ENCODE measurements at regions not wholly inside any gene's neighbourhood (a gene's known extent, or its start where the extent isn't known, plus 50 kb on each side); places are given as distances from the start of the nearest gene placed in this dataset.

DNA sequence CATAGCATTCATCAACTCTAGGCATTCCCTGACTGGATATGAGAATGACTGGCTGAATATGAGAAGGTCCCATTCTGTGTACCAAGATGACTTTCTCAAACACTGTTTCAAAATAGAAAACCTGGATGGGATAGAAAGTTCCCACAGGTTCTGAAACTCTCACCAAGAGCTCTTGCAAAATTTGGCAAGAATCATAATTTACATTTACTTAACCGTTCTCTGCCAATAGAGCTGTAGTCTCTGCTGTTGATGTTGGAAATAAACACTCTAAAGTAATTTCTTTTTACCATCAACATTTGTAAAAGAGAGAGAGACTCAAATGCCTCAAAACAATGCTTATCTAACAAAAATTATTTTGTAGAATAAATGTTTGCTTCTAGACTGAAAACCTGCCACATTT lies 221.1 kb downstream of the LMO4 start:
- no peaks in the 10 kb centered on the region for H3K36me3 ChIP-seq (ENCODE audit: control insufficient read depth, insufficient read depth, low read length)
- no peak overlapping the region for H3K9ac ChIP-seq (ENCODE audit: low read depth, low read length)
- no peaks in the 10 kb centered on the region for H3K27me3 ChIP-seq (ENCODE audit: control insufficient read depth, insufficient read depth, low read length)
- no peak overlapping the region for H3K4me3 ChIP-seq (ENCODE audit: low read depth, low read length)
- H3K9me3 ChIP-seq (ENCODE audit: control insufficient read depth, insufficient read depth, low read length) = no peaks in the 10 kb centered on the region
- H3K4me1 ChIP-seq (ENCODE audit: control insufficient read depth, insufficient read depth, low read length) = no peaks in the 10 kb centered on the region

DNA sequence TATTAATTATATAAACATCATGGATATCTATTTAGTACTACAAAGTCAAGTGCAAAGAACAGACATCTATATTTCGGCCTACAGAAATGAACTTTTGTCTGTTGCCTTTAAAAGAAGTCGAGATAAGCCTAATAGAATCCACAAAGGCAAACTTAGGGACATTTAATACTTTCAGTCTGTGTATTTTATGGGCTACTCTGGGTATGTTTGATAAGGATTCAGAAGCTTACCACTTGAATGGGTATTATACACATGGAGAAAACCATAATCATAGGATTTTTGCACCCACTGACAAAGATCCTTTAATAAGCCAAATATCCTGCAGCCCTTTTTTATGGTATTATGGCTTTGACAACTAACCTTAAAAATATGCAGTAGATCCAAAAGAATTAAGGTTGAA lies 224.8 kb downstream of the LMO4 start:
- Histone ChIP-seq H3K27me3 (ENCODE audit: control insufficient read depth, insufficient read depth, low read length) (no peaks in the 10 kb centered on the region), H3K9me3 (ENCODE audit: control insufficient read depth, insufficient read depth, low read length) (no peaks in the 10 kb centered on the region), H3K9ac (ENCODE audit: low read depth, low read length) (no peak overlapping the region), H3K36me3 (ENCODE audit: control insufficient read depth, insufficient read depth, low read length) (no peaks in the 10 kb centered on the region), H3K4me3 (ENCODE audit: low read depth, low read length) (no peak overlapping the region), H3K4me1 (ENCODE audit: control insufficient read depth, insufficient read depth, low read length) (no peaks in the 10 kb centered on the region)

DNA sequence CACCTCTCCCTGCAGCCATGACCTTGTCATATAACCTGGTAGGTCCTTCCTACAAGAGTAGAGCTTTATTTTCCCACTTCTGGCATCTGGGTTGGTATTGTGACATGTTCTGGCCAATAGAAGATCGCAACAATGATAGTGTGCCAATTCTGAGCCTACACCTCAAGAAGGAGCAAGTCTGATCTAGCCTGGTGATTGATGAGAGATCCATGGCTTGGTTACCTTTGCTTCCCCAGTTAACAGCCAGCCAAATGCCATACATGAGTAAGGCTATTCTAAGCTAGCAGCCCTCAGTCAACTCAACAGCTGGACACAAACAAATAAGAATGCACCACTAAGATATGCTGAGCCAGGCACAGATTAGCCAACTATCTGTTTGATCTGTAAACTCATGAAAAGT lies 226.7 kb downstream of the LMO4 start:
- Histone ChIP-seq H3K9ac (ENCODE audit: low read depth, low read length) (no peak overlapping the region), H3K4me1 (ENCODE audit: control insufficient read depth, insufficient read depth, low read length) (no peaks in the 10 kb centered on the region), H3K4me3 (ENCODE audit: low read depth, low read length) (no peak overlapping the region), H3K36me3 (ENCODE audit: control insufficient read depth, insufficient read depth, low read length) (no peaks in the 10 kb centered on the region), H3K9me3 (ENCODE audit: control insufficient read depth, insufficient read depth, low read length) (no peaks in the 10 kb centered on the region), H3K27me3 (ENCODE audit: control insufficient read depth, insufficient read depth, low read length) (no peaks in the 10 kb centered on the region)

DNA sequence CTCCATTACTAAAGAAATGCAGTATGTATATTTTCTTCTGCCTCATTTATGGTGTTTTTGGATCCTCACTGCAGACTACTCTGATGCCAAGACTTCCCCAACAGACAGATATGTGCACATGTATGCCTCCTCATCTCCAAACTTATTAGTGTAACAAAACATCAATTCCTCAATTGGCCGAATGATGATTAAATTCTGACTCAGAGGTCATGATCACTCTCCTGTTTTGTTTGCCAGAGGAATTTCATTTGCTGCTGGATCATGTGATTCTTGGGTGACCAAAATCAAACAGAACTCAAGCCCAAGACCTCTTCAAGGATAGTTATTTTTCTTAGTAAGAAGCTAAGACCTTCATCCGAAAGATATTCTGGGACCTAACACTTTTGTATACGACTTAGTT lies 227.6 kb downstream of the LMO4 start:
- H3K4me1 ChIP-seq (ENCODE audit: control insufficient read depth, insufficient read depth, low read length) = no peaks in the 10 kb centered on the region
- no peaks in the 10 kb centered on the region for H3K36me3 ChIP-seq (ENCODE audit: control insufficient read depth, insufficient read depth, low read length)
- no peak overlapping the region for H3K4me3 ChIP-seq (ENCODE audit: low read depth, low read length)
- H3K9me3 ChIP-seq (ENCODE audit: control insufficient read depth, insufficient read depth, low read length) = no peaks in the 10 kb centered on the region
- no peaks in the 10 kb centered on the region for H3K27me3 ChIP-seq (ENCODE audit: control insufficient read depth, insufficient read depth, low read length)
- no peak overlapping the region for H3K9ac ChIP-seq (ENCODE audit: low read depth, low read length)

DNA sequence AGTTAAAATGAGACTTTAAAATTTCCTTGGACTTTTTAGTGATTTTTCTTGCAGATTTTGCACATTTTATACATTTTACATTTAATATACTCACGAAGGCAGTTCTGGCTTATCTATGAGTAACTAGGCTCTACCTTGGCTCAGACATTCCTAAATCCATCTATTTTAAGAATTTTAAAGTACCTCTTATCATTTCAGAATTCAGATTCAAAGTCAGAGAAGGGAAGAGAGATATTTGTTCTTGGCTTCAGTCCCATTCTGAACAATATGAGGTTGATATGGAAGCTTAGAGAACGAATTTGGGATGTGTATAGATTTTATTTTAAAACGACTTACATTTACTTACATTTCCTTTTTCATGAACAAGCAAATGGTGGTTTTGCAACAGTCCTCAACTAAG lies 230.2 kb downstream of the LMO4 start:
- Histone ChIP-seq H3K36me3 (ENCODE audit: control insufficient read depth, insufficient read depth, low read length) (no peaks in the 10 kb centered on the region), H3K27me3 (ENCODE audit: control insufficient read depth, insufficient read depth, low read length) (no peaks in the 10 kb centered on the region), H3K9me3 (ENCODE audit: control insufficient read depth, insufficient read depth, low read length) (no peaks in the 10 kb centered on the region), H3K9ac (ENCODE audit: low read depth, low read length) (no peak overlapping the region), H3K4me1 (ENCODE audit: control insufficient read depth, insufficient read depth, low read length) (no peaks in the 10 kb centered on the region), H3K4me3 (ENCODE audit: low read depth, low read length) (no peak overlapping the region)

DNA sequence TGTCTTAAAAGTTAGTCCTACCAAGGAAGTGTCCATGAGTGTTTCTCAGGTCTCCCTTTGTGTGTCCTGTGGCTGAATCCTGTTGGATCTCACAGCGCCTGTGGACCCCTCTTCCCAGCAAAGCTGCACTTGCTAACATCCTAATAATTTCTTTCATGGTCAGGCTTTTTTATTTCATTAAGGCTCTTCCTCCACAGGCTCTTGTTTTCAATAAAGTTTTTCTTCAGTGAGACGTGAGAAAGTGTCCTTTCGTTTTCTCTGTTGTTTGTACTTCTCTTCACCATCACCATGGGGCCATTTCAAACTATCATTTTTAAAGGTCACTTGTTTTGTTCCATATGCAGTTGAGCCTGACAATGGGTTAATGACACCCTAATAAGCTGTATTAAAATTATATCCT lies 231.5 kb downstream of the LMO4 start:
- Histone ChIP-seq H3K4me1 (ENCODE audit: control insufficient read depth, insufficient read depth, low read length) (no peaks in the 10 kb centered on the region), H3K9me3 (ENCODE audit: control insufficient read depth, insufficient read depth, low read length) (no peaks in the 10 kb centered on the region), H3K27me3 (ENCODE audit: control insufficient read depth, insufficient read depth, low read length) (no peaks in the 10 kb centered on the region), H3K9ac (ENCODE audit: low read depth, low read length) (no peak overlapping the region), H3K4me3 (ENCODE audit: low read depth, low read length) (no peak overlapping the region), H3K36me3 (ENCODE audit: control insufficient read depth, insufficient read depth, low read length) (no peaks in the 10 kb centered on the region)

DNA sequence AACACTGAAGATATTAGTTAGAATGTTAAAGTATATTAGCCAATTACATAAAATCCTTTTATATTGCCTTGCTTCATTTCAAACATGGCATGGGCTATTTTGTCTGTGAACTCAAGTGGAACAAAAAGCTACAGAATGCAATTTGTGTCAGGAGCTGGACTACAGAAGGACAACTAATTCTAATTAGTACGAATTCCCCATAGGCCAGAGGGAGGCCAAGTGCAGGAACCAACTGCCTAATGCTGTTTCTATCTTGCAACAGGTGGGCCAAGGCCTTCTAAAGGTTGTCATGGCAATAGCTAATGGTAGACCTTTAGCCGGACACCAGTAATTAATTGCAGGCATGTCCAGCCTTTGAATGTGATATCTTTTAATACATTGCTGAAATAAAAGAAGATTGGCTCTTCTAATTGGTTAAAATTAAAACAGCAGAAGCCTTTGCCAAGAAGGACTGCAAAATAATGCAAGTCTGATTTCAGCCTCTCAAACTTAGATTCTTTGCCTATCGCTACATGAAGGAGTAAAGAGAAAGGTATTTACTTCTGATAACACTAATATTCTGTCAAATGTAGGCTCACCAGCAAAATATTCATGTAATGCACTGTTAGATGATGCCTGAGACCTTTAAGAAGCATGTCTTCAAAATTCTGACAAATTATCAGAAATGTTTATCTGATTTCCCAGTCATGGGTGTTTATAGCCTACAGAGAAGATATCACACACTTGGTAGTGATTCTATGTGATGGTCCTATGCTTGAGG lies 232.1 kb downstream of the LMO4 start:
- H3K27me3 ChIP-seq (ENCODE audit: control insufficient read depth, insufficient read depth, low read length) = no peaks in the 10 kb centered on the region
- H3K36me3 ChIP-seq (ENCODE audit: control insufficient read depth, insufficient read depth, low read length) = no peaks in the 10 kb centered on the region

DNA sequence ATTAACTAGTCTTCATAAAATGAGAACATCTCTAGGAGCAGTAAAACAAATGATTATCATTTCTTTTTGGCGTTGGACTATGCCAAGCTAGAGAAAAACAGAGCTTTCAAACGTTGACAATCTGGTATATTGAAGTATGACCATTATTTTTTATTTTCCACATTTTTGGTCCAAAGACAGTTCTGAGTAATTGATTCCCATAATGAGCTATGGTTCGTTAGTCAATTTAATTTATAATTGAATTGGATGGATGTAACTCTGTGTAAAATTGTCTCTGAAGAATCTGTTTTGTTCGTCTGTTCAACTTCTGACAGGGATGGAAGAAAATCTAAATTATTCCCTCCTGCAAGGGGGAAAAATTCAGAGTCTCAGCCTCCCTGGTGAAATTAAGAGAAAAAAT lies 234.5 kb downstream of the LMO4 start:
- no peak overlapping the region for H3K9ac ChIP-seq (ENCODE audit: low read depth, low read length)
- H3K9me3 ChIP-seq (ENCODE audit: control insufficient read depth, insufficient read depth, low read length) = no peaks in the 10 kb centered on the region
- no peaks in the 10 kb centered on the region for H3K4me1 ChIP-seq (ENCODE audit: control insufficient read depth, insufficient read depth, low read length)
- H3K27me3 ChIP-seq (ENCODE audit: control insufficient read depth, insufficient read depth, low read length) = no peaks in the 10 kb centered on the region
- H3K36me3 ChIP-seq (ENCODE audit: control insufficient read depth, insufficient read depth, low read length) = no peaks in the 10 kb centered on the region
- H3K4me3 ChIP-seq (ENCODE audit: low read depth, low read length) = no peak overlapping the region

More for the DNA sequence above, 232.1 kb downstream of the LMO4 start:
- no peaks in the 10 kb centered on the region for H3K9me3 ChIP-seq (ENCODE audit: control insufficient read depth, insufficient read depth, low read length)
- H3K4me3 ChIP-seq (ENCODE audit: low read depth, low read length) = no peak overlapping the region
- H3K9ac ChIP-seq (ENCODE audit: low read depth, low read length) = no peak overlapping the region
- no peaks in the 10 kb centered on the region for H3K4me1 ChIP-seq (ENCODE audit: control insufficient read depth, insufficient read depth, low read length)

DNA sequence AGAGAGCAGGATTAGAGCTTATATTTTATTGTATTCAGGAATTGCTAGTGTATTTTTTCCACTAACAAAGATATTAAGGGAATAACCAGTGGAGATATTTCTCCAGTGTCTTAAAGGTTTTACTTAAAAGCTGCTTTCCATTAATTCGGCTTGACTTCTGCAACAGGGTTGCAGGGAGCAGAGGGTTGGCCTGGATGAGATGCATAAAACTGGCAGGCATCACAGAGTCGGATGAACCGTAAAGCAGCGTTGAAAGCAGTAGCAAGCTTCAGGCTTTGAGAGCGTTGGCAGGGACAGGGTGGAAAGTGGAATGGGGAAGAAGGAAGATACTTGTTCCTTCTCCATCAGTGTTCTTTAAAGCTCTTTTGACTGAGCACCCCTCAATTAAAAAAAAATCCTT lies 237.2 kb downstream of the LMO4 start:
- Histone ChIP-seq H3K4me3 (ENCODE audit: low read depth, low read length) (no peak overlapping the region), H3K4me1 (ENCODE audit: control insufficient read depth, insufficient read depth, low read length) (no peaks in the 10 kb centered on the region), H3K36me3 (ENCODE audit: control insufficient read depth, insufficient read depth, low read length) (no peaks in the 10 kb centered on the region), H3K9me3 (ENCODE audit: control insufficient read depth, insufficient read depth, low read length) (no peaks in the 10 kb centered on the region), H3K9ac (ENCODE audit: low read depth, low read length) (no peak overlapping the region), H3K27me3 (ENCODE audit: control insufficient read depth, insufficient read depth, low read length) (no peaks in the 10 kb centered on the region)

DNA sequence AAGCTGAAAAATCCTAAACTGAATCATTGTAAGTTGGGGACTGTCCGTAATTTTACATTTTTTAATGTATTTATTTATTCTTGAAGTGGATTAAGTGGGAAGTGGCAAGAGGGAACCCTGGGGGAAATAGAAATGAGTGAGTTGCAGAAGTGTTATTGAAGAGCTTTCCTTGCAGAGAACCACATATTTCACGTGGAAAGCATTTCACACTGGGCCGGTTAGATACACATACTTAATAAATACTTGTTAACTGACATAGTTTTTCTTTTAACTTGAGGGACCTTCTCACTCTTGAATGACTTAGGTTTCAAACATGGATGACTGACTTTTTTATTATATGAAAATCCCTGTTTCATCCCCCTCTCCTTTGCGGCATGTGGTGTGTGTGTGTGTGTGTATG lies 239.3 kb downstream of the LMO4 start:
- Histone ChIP-seq H3K9me3 (ENCODE audit: control insufficient read depth, insufficient read depth, low read length) (no peaks in the 10 kb centered on the region), H3K9ac (ENCODE audit: low read depth, low read length) (no peak overlapping the region), H3K4me3 (ENCODE audit: low read depth, low read length) (no peak overlapping the region), H3K36me3 (ENCODE audit: control insufficient read depth, insufficient read depth, low read length) (no peaks in the 10 kb centered on the region), H3K4me1 (ENCODE audit: control insufficient read depth, insufficient read depth, low read length) (no peaks in the 10 kb centered on the region), H3K27me3 (ENCODE audit: control insufficient read depth, insufficient read depth, low read length) (no peaks in the 10 kb centered on the region)

DNA sequence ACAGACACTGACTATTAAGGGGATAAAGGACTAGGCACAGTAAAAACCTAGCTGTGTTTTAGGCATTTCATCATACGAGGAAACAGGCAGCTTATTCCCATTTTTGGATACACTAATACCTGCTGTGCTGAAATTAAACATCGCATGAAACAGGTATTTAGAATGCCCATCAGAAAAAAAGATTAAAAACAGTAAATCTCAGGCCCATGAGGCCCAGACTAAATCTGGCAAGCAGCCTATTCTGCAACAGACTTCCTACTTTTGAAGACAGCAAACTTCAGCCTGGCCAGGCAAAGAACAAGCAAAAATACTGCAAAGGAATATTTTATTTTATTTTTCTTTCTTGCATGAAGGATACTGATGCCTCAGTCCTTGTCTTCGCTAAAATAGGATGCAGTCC lies 240.2 kb downstream of the LMO4 start:
- H3K36me3 ChIP-seq (ENCODE audit: control insufficient read depth, insufficient read depth, low read length) = no peaks in the 10 kb centered on the region
- H3K4me1 ChIP-seq (ENCODE audit: control insufficient read depth, insufficient read depth, low read length) = no peaks in the 10 kb centered on the region
- H3K9ac ChIP-seq (ENCODE audit: low read depth, low read length) = no peak overlapping the region
- H3K4me3 ChIP-seq (ENCODE audit: low read depth, low read length) = no peak overlapping the region
- no peaks in the 10 kb centered on the region for H3K9me3 ChIP-seq (ENCODE audit: control insufficient read depth, insufficient read depth, low read length)
- no peaks in the 10 kb centered on the region for H3K27me3 ChIP-seq (ENCODE audit: control insufficient read depth, insufficient read depth, low read length)

DNA sequence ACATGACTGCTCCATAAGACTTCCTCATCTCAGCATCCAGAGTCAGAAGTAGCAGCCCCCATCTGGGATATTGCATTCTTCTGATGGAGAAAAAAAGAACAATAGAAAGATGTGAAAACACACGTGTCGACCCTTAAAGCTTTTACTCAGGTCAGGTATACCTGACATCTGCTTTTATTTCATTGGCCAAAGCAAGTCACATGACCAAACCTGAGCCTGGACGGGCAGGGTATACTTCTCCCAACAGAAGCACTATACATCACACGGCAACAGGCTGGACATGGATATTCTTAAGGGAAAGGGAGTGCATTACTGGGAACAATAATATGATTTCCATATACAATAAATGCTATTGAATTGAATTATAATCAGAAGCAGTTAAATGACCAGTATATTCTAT lies 243.3 kb downstream of the LMO4 start:
- H3K27me3 ChIP-seq (ENCODE audit: control insufficient read depth, insufficient read depth, low read length) = no peaks in the 10 kb centered on the region
- no peak overlapping the region for H3K4me3 ChIP-seq (ENCODE audit: low read depth, low read length)
- no peaks in the 10 kb centered on the region for H3K9me3 ChIP-seq (ENCODE audit: control insufficient read depth, insufficient read depth, low read length)
- H3K36me3 ChIP-seq (ENCODE audit: control insufficient read depth, insufficient read depth, low read length) = no peaks in the 10 kb centered on the region
- H3K4me1 ChIP-seq (ENCODE audit: control insufficient read depth, insufficient read depth, low read length) = no peaks in the 10 kb centered on the region
- no peak overlapping the region for H3K9ac ChIP-seq (ENCODE audit: low read depth, low read length)
